GM23338 (cell line): ENCODE measurements at regions not wholly inside any gene's neighbourhood (a gene's known extent, or its start where the extent isn't known, plus 50 kb on each side); places are given as distances from the start of the nearest gene placed in this dataset.
"Not testable (repeated sequence)": the region's sequence is repeated elsewhere in the genome, so short reads cannot be mapped to it uniquely, and the experiment has no call there.

Experiments used
- ATAC-seq: fragments of 200-7000 bp; cut with Tn5 transposase; 3 replicates; pipeline ENCODE4 v1.9.1; 2020
- DNase-seq: peaks from one replicate; pipeline ENCODE4 v3.0.0-alpha.2; 2015; ENCODE audit warnings: low spot score
- H2AFZ ChIP-seq: fragments of 200-600 bp; sonication (generic); 2 replicates; pipeline ENCODE4 v1.8.0; 2016; ENCODE audit warnings: antibody characterized with exemption, mild to moderate bottlenecking, moderate library complexity
- H3F3A ChIP-seq: fragments of 200-600 bp; sonication (generic); replicated peaks from 2 replicates; pipeline ENCODE4 v1.8.0; 2017; ENCODE audit warnings: antibody characterized with exemption, mixed run types, low read depth
- H3K27ac ChIP-seq: fragments of 200-600 bp; sonication (generic); 2 replicates; pipeline ENCODE4 v1.6.1; 2016; ENCODE audit warnings: low read depth
- H3K27me3 ChIP-seq: fragments of 200-600 bp; sonication (generic); 2 replicates; pipeline ENCODE4 v1.8.0; 2016; ENCODE audit warnings: mild to moderate bottlenecking, mixed run types, moderate library complexity; ENCODE audit not compliant: insufficient read depth
- H3K36me3 ChIP-seq: fragments of 200-600 bp; sonication (generic); 2 replicates; pipeline ENCODE4 v1.8.0; 2016; ENCODE audit warnings: mild to moderate bottlenecking; ENCODE audit not compliant: insufficient read depth
- H3K4me1 ChIP-seq: fragments of 200-600 bp; sonication (generic); 2 replicates; pipeline ENCODE4 v1.8.0; 2016; ENCODE audit warnings: mild to moderate bottlenecking, moderate library complexity; ENCODE audit not compliant: insufficient read depth
- H3K4me2 ChIP-seq: fragments of 200-600 bp; sonication (generic); 2 replicates; pipeline ENCODE4 v1.7.1; 2017; ENCODE audit warnings: mixed run types
- H3K4me3 ChIP-seq: fragments of 200-600 bp; sonication (generic); 2 replicates; pipeline ENCODE4 v1.6.1; 2016; ENCODE audit warnings: mixed run types
- H3K79me2 ChIP-seq: fragments of 200-600 bp; sonication (generic); replicated peaks from 2 replicates; pipeline ENCODE4 v1.8.0; 2017; ENCODE audit warnings: mild to moderate bottlenecking; ENCODE audit not compliant: insufficient read depth
- H3K9me2 ChIP-seq: fragments of 200-600 bp; sonication (generic); 2 replicates; pipeline ENCODE4 v1.8.0; 2017; ENCODE audit not compliant: insufficient read depth
- H4K20me1 ChIP-seq: fragments of 200-600 bp; sonication (generic); replicated peaks from 2 replicates; pipeline ENCODE4 v1.8.0; 2017; ENCODE audit warnings: mild to moderate bottlenecking; ENCODE audit not compliant: insufficient read depth
- H3K27ac Mint-ChIP-seq: 2 replicates; pipeline ENCODE4 v1.8.0; 2020; ENCODE audit warnings: inconsistent platforms, mild to moderate bottlenecking, moderate library complexity, mixed read lengths
- H3K27me3 Mint-ChIP-seq: 3 replicates; pipeline ENCODE4 v1.8.0; 2022; ENCODE audit warnings: low read depth, mild to moderate bottlenecking, moderate library complexity, mixed read lengths, inconsistent platforms; ENCODE audit not compliant: insufficient read depth, poor library complexity
- H3K36me3 Mint-ChIP-seq: 3 replicates; pipeline ENCODE4 v1.8.0; 2021; ENCODE audit warnings: low read depth, mild to moderate bottlenecking, inconsistent platforms, moderate library complexity, mixed read lengths
- H3K4me1 Mint-ChIP-seq: 3 replicates; pipeline ENCODE4 v1.8.0; 2020; ENCODE audit warnings: mild to moderate bottlenecking, inconsistent platforms, mixed read lengths
- H3K4me3 Mint-ChIP-seq: 3 replicates; pipeline ENCODE4 v1.8.0; 2021; ENCODE audit warnings: moderate library complexity, mild to moderate bottlenecking, inconsistent platforms, mixed read lengths
- H3K9me3 Mint-ChIP-seq: 3 replicates; pipeline ENCODE4 v1.8.0; 2020; ENCODE audit warnings: moderate library complexity, mild to moderate bottlenecking, inconsistent platforms, mixed read lengths
- EZH2 ChIP-seq: fragments of 200-600 bp; sonication (generic); IDR thresholded peaks from one replicate; pipeline ENCODE4 v1.8.0; 2017; ENCODE audit warnings: antibody characterized with exemption, mild to moderate bottlenecking, low read depth; ENCODE audit not compliant: unreplicated experiment
- EZH2phosphoT487 ChIP-seq: fragments of 200-600 bp; sonication (generic); IDR thresholded peaks from one replicate; pipeline ENCODE4 v1.8.1; 2018; ENCODE audit warnings: antibody characterized with exemption; ENCODE audit not compliant: unreplicated experiment
- JUNB ChIP-seq: IDR thresholded peaks from one replicate; pipeline ENCODE4 v1.6.1; 2016; ENCODE audit warnings: antibody characterized with exemption; ENCODE audit not compliant: unreplicated experiment
- NANOG ChIP-seq: IDR thresholded peaks from 2 replicates; pipeline ENCODE4 v1.6.1; 2016; ENCODE audit warnings: antibody characterized with exemption, borderline replicate concordance
- POLR2AphosphoS5 ChIP-seq: IDR thresholded peaks from 2 replicates; pipeline ENCODE4 v1.6.1; 2016; ENCODE audit warnings: antibody characterized with exemption, low read depth
- STAT1 ChIP-seq: IDR thresholded peaks from one replicate; pipeline ENCODE4 v1.6.1; 2016; ENCODE audit warnings: antibody characterized with exemption; ENCODE audit not compliant: unreplicated experiment
- ZNF331 ChIP-seq: fragments of 250-450 bp; sonication (Bioruptor Pico); IDR thresholded peaks from 2 replicates; pipeline ENCODE4 v1.5.0; 2020; ENCODE audit warnings: low read depth, mild to moderate bottlenecking, moderate library complexity
- TF ChIP-seq, protein P1 (sequence below): IDR thresholded peaks from 2 replicates; pipeline ENCODE4 v1.6.1; 2016; ENCODE audit warnings: antibody characterized with exemption
- TF ChIP-seq, protein P2 (sequence below): fragments of 250-450 bp; sonication (Bioruptor Pico); IDR thresholded peaks from 2 replicates; pipeline ENCODE4 v1.5.0; 2020; ENCODE audit warnings: mild to moderate bottlenecking, moderate library complexity
- TF ChIP-seq, protein P3 (sequence below), 2 experiments: fragments of 200-600 bp in 1 of 2; sonication (generic) in 1 of 2; conservative IDR thresholded peaks; 2 replicates each; pipeline versions ENCODE4 v1.5.1 to v1.6.1; 2016 to 2017; ENCODE audit warnings: antibody characterized with exemption in 2 of 2, low read depth in 2 of 2, mild to moderate bottlenecking in 2 of 2, moderate library complexity in 1 of 2

DNA sequence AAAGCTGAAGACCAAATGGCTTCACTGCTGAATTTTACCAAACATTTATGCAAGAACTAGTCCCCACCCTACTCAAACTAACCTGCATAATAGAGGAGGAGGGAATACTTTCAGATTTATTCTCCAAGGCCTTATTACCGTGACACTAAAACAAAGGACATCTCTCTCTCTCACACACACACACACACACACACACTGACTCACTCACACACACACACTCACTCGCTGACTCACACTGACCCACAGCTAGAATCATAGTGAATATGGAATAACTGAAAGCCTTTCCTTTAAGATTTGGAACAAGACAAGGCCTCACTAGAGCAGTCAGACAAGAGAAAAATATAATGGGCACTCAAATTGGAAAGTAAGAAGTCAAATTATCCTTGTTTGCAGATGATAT lies 1014.1 kb downstream of the TMTC2 start:
- Mint-ChIP-seq H3K4me3 (no peak overlapping the region), H3K9me3 (peaks cover 11% of the 10 kb centered on the region), H3K27ac (no peak overlapping the region), H3K36me3 (peaks cover 2% of the 10 kb centered on the region; the same call in 1 of the 3 replicates), H3K4me1 (no peaks in the 10 kb centered on the region; the same call in 2 of the 3 replicates), H3K27me3 (peaks cover 4% of the 10 kb centered on the region)
- DNase-seq = no peak
- Histone ChIP-seq H3K4me1 (no peaks in the 10 kb centered on the region), H3K27ac (no peak overlapping the region), H3K79me2 (no peaks in the 10 kb centered on the region), H3K9me2 (peaks cover 8% of the 10 kb centered on the region; the same call in 1 of the 2 replicates), H3F3A (no peaks in the 10 kb centered on the region), H3K27me3 (no peaks in the 10 kb centered on the region), H3K36me3 (no peaks in the 10 kb centered on the region), H3K4me3 (no peak overlapping the region), H3K4me2 (no peak overlapping the region), H4K20me1 (no peaks in the 10 kb centered on the region), H2AFZ (no peak overlapping the region)
- no peak for ATAC-seq
- TF ChIP-seq ZNF331 (CRISPR knock-in tag) = no peak
- TF ChIP-seq EZH2phosphoT487 = no peak
- no peak for TF ChIP-seq JUNB
- TF ChIP-seq, protein P1, sequence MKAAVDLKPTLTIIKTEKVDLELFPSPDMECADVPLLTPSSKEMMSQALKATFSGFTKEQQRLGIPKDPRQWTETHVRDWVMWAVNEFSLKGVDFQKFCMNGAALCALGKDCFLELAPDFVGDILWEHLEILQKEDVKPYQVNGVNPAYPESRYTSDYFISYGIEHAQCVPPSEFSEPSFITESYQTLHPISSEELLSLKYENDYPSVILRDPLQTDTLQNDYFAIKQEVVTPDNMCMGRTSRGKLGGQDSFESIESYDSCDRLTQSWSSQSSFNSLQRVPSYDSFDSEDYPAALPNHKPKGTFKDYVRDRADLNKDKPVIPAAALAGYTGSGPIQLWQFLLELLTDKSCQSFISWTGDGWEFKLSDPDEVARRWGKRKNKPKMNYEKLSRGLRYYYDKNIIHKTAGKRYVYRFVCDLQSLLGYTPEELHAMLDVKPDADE = no peak
- TF ChIP-seq NANOG = no peak
- TF ChIP-seq, protein P2, sequence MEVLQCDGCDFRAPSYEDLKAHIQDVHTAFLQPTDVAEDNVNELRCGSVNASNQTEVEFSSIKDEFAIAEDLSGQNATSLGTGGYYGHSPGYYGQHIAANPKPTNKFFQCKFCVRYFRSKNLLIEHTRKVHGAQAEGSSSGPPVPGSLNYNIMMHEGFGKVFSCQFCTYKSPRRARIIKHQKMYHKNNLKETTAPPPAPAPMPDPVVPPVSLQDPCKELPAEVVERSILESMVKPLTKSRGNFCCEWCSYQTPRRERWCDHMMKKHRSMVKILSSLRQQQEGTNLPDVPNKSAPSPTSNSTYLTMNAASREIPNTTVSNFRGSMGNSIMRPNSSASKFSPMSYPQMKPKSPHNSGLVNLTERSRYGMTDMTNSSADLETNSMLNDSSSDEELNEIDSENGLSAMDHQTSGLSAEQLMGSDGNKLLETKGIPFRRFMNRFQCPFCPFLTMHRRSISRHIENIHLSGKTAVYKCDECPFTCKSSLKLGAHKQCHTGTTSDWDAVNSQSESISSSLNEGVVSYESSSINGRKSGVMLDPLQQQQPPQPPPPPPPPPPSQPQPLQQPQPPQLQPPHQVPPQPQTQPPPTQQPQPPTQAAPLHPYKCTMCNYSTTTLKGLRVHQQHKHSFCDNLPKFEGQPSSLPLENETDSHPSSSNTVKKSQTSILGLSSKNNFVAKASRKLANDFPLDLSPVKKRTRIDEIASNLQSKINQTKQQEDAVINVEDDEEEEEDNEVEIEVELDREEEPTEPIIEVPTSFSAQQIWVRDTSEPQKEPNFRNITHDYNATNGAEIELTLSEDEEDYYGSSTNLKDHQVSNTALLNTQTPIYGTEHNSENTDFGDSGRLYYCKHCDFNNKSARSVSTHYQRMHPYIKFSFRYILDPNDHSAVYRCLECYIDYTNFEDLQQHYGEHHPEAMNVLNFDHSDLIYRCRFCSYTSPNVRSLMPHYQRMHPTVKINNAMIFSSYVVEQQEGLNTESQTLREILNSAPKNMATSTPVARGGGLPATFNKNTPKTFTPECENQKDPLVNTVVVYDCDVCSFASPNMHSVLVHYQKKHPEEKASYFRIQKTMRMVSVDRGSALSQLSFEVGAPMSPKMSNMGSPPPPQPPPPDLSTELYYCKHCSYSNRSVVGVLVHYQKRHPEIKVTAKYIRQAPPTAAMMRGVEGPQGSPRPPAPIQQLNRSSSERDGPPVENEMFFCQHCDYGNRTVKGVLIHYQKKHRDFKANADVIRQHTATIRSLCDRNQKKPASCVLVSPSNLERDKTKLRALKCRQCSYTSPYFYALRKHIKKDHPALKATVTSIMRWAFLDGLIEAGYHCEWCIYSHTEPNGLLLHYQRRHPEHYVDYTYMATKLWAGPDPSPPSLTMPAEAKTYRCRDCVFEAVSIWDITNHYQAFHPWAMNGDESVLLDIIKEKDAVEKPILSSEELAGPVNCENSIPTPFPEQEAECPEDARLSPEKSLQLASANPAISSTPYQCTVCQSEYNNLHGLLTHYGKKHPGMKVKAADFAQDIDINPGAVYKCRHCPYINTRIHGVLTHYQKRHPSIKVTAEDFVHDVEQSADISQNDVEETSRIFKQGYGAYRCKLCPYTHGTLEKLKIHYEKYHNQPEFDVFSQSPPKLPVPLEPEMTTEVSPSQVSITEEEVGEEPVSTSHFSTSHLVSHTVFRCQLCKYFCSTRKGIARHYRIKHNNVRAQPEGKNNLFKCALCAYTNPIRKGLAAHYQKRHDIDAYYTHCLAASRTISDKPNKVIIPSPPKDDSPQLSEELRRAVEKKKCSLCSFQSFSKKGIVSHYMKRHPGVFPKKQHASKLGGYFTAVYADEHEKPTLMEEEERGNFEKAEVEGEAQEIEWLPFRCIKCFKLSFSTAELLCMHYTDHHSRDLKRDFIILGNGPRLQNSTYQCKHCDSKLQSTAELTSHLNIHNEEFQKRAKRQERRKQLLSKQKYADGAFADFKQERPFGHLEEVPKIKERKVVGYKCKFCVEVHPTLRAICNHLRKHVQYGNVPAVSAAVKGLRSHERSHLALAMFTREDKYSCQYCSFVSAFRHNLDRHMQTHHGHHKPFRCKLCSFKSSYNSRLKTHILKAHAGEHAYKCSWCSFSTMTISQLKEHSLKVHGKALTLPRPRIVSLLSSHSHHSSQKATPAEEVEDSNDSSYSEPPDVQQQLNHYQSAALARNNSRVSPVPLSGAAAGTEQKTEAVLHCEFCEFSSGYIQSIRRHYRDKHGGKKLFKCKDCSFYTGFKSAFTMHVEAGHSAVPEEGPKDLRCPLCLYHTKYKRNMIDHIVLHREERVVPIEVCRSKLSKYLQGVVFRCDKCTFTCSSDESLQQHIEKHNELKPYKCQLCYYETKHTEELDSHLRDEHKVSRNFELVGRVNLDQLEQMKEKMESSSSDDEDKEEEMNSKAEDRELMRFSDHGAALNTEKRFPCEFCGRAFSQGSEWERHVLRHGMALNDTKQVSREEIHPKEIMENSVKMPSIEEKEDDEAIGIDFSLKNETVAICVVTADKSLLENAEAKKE (CRISPR knock-in tag) = no peak
- no peak for TF ChIP-seq STAT1
- TF ChIP-seq EZH2 = no peak
- TF ChIP-seq, protein P3, sequence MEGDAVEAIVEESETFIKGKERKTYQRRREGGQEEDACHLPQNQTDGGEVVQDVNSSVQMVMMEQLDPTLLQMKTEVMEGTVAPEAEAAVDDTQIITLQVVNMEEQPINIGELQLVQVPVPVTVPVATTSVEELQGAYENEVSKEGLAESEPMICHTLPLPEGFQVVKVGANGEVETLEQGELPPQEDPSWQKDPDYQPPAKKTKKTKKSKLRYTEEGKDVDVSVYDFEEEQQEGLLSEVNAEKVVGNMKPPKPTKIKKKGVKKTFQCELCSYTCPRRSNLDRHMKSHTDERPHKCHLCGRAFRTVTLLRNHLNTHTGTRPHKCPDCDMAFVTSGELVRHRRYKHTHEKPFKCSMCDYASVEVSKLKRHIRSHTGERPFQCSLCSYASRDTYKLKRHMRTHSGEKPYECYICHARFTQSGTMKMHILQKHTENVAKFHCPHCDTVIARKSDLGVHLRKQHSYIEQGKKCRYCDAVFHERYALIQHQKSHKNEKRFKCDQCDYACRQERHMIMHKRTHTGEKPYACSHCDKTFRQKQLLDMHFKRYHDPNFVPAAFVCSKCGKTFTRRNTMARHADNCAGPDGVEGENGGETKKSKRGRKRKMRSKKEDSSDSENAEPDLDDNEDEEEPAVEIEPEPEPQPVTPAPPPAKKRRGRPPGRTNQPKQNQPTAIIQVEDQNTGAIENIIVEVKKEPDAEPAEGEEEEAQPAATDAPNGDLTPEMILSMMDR (conservative IDR thresholded peaks at IDR 0.05; ENCODE audit: low read depth in 2 of 2) = no peak
- no peak for TF ChIP-seq POLR2AphosphoS5

DNA sequence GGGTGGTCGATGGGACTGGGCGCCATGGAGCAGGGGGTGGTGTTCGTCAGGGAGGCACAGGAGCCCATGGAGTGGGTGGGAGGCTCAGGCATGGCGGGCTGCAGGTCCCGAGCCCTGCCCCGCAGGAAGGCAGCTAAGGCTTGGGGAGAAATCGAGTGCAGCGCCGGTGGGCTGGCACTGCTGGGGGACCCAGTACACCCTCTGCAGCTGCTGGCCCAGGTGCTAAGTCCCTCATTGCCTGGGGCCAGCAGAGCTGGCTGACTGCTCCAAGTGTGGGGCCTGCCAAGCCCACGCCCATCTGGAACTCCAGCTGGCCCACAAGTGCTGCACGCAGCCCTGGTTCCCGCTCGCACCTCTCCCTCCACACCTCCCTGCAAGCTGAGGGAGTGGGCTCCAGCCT lies 1009.6 kb downstream of the TMTC2 start:
- not testable (repeated sequence) for H3K27ac Mint-ChIP-seq, H3K36me3 Mint-ChIP-seq, H3K9me2 ChIP-seq, DNase-seq, ATAC-seq, H3K4me1 Mint-ChIP-seq, H3K27me3 Mint-ChIP-seq, H3F3A ChIP-seq, H4K20me1 ChIP-seq, H3K4me1 ChIP-seq, H3K4me3 Mint-ChIP-seq, H3K4me3 ChIP-seq, H3K27me3 ChIP-seq, H3K79me2 ChIP-seq, H3K4me2 ChIP-seq, H2AFZ ChIP-seq, H3K27ac ChIP-seq, H3K36me3 ChIP-seq
- peaks cover 36% of the 10 kb centered on the region for H3K9me3 Mint-ChIP-seq
